ENCODE measurements at regions not wholly inside any gene's neighbourhood (a gene's known extent, or its start where the extent isn't known, plus 50 kb on each side); places are given as distances from the start of the nearest gene placed in this dataset.
"Not testable (repeated sequence)": the region's sequence is repeated elsewhere in the genome, so short reads cannot be mapped to it uniquely, and the experiment has no call there.

- no peak overlapping the region for H3K14ac ChIP-seq (ENCODE audit: low read length in 2 of 2)
- H3K4me2 ChIP-seq (ENCODE audit: low read length, poor library complexity, severe bottlenecking): no peak overlapping the region
- 100% methylated on average over 2 of the region's 2 CpGs for WGBS
Measured at GRCh38 chr9:111271047-111271446, 59.0 kb downstream of the OR2K2 start.

GRCh38 chr9:111266024-111266423 lies 64.0 kb downstream of the OR2K2 start:
- not testable (repeated sequence) for H3K18ac ChIP-seq (ENCODE audit: low read depth in 1 of 2, low read length in 2 of 2); H3K9ac ChIP-seq (ENCODE audit: low read length); H4K8ac ChIP-seq (ENCODE audit: low read length); H3K27me3 ChIP-seq (ENCODE audit: control insufficient read depth in 1 of 2, insufficient read depth in 1 of 2, low read length in 2 of 2); H3K14ac ChIP-seq (ENCODE audit: low read length in 2 of 2); H3K9me3 ChIP-seq (ENCODE audit: control insufficient read depth, low read length); H3K27ac ChIP-seq (ENCODE audit: low read length, poor library complexity, severe bottlenecking); H2AFZ ChIP-seq (ENCODE audit: low read depth, low read length); H4K91ac ChIP-seq (ENCODE audit: low read length); H2AK5ac ChIP-seq (ENCODE audit: low read length, severe bottlenecking); H3K4me1 ChIP-seq (ENCODE audit: control insufficient read depth, insufficient read depth, low read depth, low read length); H3K79me1 ChIP-seq (replicated peaks; ENCODE audit: low read length, poor library complexity, severe bottlenecking); H3K4me2 ChIP-seq (ENCODE audit: low read length, poor library complexity, severe bottlenecking); H2BK12ac ChIP-seq (ENCODE audit: low read length in 2 of 2); DNase-seq; H2BK5ac ChIP-seq (ENCODE audit: low read depth, low read length, poor library complexity, severe bottlenecking); H3K23ac ChIP-seq (ENCODE audit: low read length in 2 of 2); H3K36me3 ChIP-seq (ENCODE audit: control insufficient read depth in 1 of 2, insufficient read depth in 2 of 2, low read depth in 1 of 2, low read length in 2 of 2); H3K4me3 ChIP-seq (ENCODE audit: insufficient read depth in 1 of 2, low read depth in 1 of 2, low read length in 2 of 2); H2BK15ac ChIP-seq (ENCODE audit: low read depth, poor library complexity, severe bottlenecking); H3K4ac ChIP-seq (ENCODE audit: low read depth in 1 of 2, low read length in 2 of 2); H2BK120ac ChIP-seq (ENCODE audit: low read depth, low read length)
- 89% methylated on average over 5 of the region's 5 CpGs for WGBS

More at GRCh38 chr9:111271047-111271446, 59.0 kb downstream of the OR2K2 start:
- H2BK12ac ChIP-seq (ENCODE audit: low read length in 2 of 2): no peak overlapping the region
- no peak for DNase-seq
- H4K8ac ChIP-seq (ENCODE audit: low read length): no peak overlapping the region
- H3K79me1 ChIP-seq (replicated peaks; ENCODE audit: low read length, poor library complexity, severe bottlenecking): no peaks in the 10 kb centered on the region
- no peaks in the 10 kb centered on the region for H3K36me3 ChIP-seq (ENCODE audit: control insufficient read depth in 1 of 2, insufficient read depth in 2 of 2, low read depth in 1 of 2, low read length in 2 of 2)
- H2AFZ ChIP-seq (ENCODE audit: low read depth, low read length): no peak overlapping the region
- H2BK15ac ChIP-seq (ENCODE audit: low read depth, poor library complexity, severe bottlenecking): no peak overlapping the region
- H3K23ac ChIP-seq (ENCODE audit: low read length in 2 of 2): no peak overlapping the region
- H3K27me3 ChIP-seq (ENCODE audit: control insufficient read depth in 1 of 2, insufficient read depth in 1 of 2, low read length in 2 of 2): no peaks in the 10 kb centered on the region
- no peak overlapping the region for H3K18ac ChIP-seq (ENCODE audit: low read depth in 1 of 2, low read length in 2 of 2)
- H2BK5ac ChIP-seq (ENCODE audit: low read depth, low read length, poor library complexity, severe bottlenecking): no peak overlapping the region
- H3K9me3 ChIP-seq (ENCODE audit: control insufficient read depth, low read length): peaks cover 3% of the 10 kb centered on the region
- no peak overlapping the region for H2BK120ac ChIP-seq (ENCODE audit: low read depth, low read length)
- no peak overlapping the region for H3K9ac ChIP-seq (ENCODE audit: low read length)
- no peak overlapping the region for H4K91ac ChIP-seq (ENCODE audit: low read length)
- no peak overlapping the region for H3K4ac ChIP-seq (ENCODE audit: low read depth in 1 of 2, low read length in 2 of 2)
- H3K27ac ChIP-seq (ENCODE audit: low read length, poor library complexity, severe bottlenecking): no peak overlapping the region
- H2AK5ac ChIP-seq (ENCODE audit: low read length, severe bottlenecking): no peak overlapping the region
- H3K4me1 ChIP-seq (ENCODE audit: control insufficient read depth, insufficient read depth, low read depth, low read length): no peaks in the 10 kb centered on the region
- H3K4me3 ChIP-seq (ENCODE audit: insufficient read depth in 1 of 2, low read depth in 1 of 2, low read length in 2 of 2): no peak overlapping the region

GRCh38 chr9:111263116-111263515 lies 66.9 kb downstream of the OR2K2 start:
- Histone ChIP-seq H2BK12ac (ENCODE audit: low read length in 2 of 2) (no peak overlapping the region), H4K91ac (ENCODE audit: low read length) (no peak overlapping the region), H3K14ac (ENCODE audit: low read length in 2 of 2) (no peak overlapping the region), H3K27me3 (ENCODE audit: control insufficient read depth in 1 of 2, insufficient read depth in 1 of 2, low read length in 2 of 2) (no peaks in the 10 kb centered on the region), H2AFZ (ENCODE audit: low read depth, low read length) (no peak overlapping the region), H3K9ac (ENCODE audit: low read length) (no peak overlapping the region), H3K4me2 (ENCODE audit: low read length, poor library complexity, severe bottlenecking) (no peak overlapping the region), H2BK15ac (ENCODE audit: low read depth, poor library complexity, severe bottlenecking) (no peak overlapping the region), H2BK5ac (ENCODE audit: low read depth, low read length, poor library complexity, severe bottlenecking) (no peak overlapping the region), H3K4ac (ENCODE audit: low read depth in 1 of 2, low read length in 2 of 2) (no peak overlapping the region), H3K23ac (ENCODE audit: low read length in 2 of 2) (no peak overlapping the region), H3K9me3 (ENCODE audit: control insufficient read depth, low read length) (no peaks in the 10 kb centered on the region), H3K79me1 (replicated peaks; ENCODE audit: low read length, poor library complexity, severe bottlenecking) (no peaks in the 10 kb centered on the region), H3K27ac (ENCODE audit: low read length, poor library complexity, severe bottlenecking) (no peak overlapping the region), H4K8ac (ENCODE audit: low read length) (no peak overlapping the region), H3K4me3 (ENCODE audit: insufficient read depth in 1 of 2, low read depth in 1 of 2, low read length in 2 of 2) (no peak overlapping the region), H2AK5ac (ENCODE audit: low read length, severe bottlenecking) (no peak overlapping the region), H2BK120ac (ENCODE audit: low read depth, low read length) (no peak overlapping the region), H3K18ac (ENCODE audit: low read depth in 1 of 2, low read length in 2 of 2) (no peak overlapping the region), H3K36me3 (ENCODE audit: control insufficient read depth in 1 of 2, insufficient read depth in 2 of 2, low read depth in 1 of 2, low read length in 2 of 2) (no peaks in the 10 kb centered on the region), H3K4me1 (ENCODE audit: control insufficient read depth, insufficient read depth, low read depth, low read length) (no peaks in the 10 kb centered on the region)
- no peak for DNase-seq
- 73% methylated on average over 4 of the region's 7 CpGs for WGBS

GRCh38 chr9:111258875-111259271 lies 71.2 kb downstream of the OR2K2 start:
- 100% methylated on average over 1 of the region's 1 CpG for WGBS
- Histone ChIP-seq H3K9ac (ENCODE audit: low read length) (no peak overlapping the region), H2BK15ac (ENCODE audit: low read depth, poor library complexity, severe bottlenecking) (no peak overlapping the region), H3K23ac (ENCODE audit: low read length in 2 of 2) (no peak overlapping the region), H2BK5ac (ENCODE audit: low read depth, low read length, poor library complexity, severe bottlenecking) (no peak overlapping the region), H3K79me1 (replicated peaks; ENCODE audit: low read length, poor library complexity, severe bottlenecking) (no peaks in the 10 kb centered on the region), H2AFZ (ENCODE audit: low read depth, low read length) (no peak overlapping the region), H3K18ac (ENCODE audit: low read depth in 1 of 2, low read length in 2 of 2) (no peak overlapping the region), H4K8ac (ENCODE audit: low read length) (no peak overlapping the region), H3K36me3 (ENCODE audit: control insufficient read depth in 1 of 2, insufficient read depth in 2 of 2, low read depth in 1 of 2, low read length in 2 of 2) (no peaks in the 10 kb centered on the region), H2AK5ac (ENCODE audit: low read length, severe bottlenecking) (no peak overlapping the region), H3K4me1 (ENCODE audit: control insufficient read depth, insufficient read depth, low read depth, low read length) (no peaks in the 10 kb centered on the region), H3K27ac (ENCODE audit: low read length, poor library complexity, severe bottlenecking) (no peak overlapping the region), H3K4ac (ENCODE audit: low read depth in 1 of 2, low read length in 2 of 2) (no peak overlapping the region), H3K4me2 (ENCODE audit: low read length, poor library complexity, severe bottlenecking) (no peak overlapping the region), H2BK12ac (ENCODE audit: low read length in 2 of 2) (no peak overlapping the region), H3K27me3 (ENCODE audit: control insufficient read depth in 1 of 2, insufficient read depth in 1 of 2, low read length in 2 of 2) (no peaks in the 10 kb centered on the region), H3K4me3 (ENCODE audit: insufficient read depth in 1 of 2, low read depth in 1 of 2, low read length in 2 of 2) (no peak overlapping the region), H4K91ac (ENCODE audit: low read length) (no peak overlapping the region), H3K9me3 (ENCODE audit: control insufficient read depth, low read length) (no peaks in the 10 kb centered on the region), H3K14ac (ENCODE audit: low read length in 2 of 2) (no peak overlapping the region), H2BK120ac (ENCODE audit: low read depth, low read length) (no peak overlapping the region)
- DNase-seq: peak; percentile 3
